CD4-positive, alpha-beta T cell treated with Interleukin-17A for 1 hour (primary cell): ENCODE measurements at regions not wholly inside any gene's neighbourhood (a gene's known extent, or its start where the extent isn't known, plus 50 kb on each side); places are given as distances from the start of the nearest gene placed in this dataset.
"Not testable (repeated sequence)": the region's sequence is repeated elsewhere in the genome, so short reads cannot be mapped to it uniquely, and the experiment has no call there.

ENCODE experiments used
- DNase-seq: peaks from one replicate; pipeline ENCODE4 v3.0.0-alpha.2; 2020

- no peak for DNase-seq
Measured at GRCh38 chr10:57102236-57102635, 741.2 kb upstream of the ZWINT start.

DNA sequence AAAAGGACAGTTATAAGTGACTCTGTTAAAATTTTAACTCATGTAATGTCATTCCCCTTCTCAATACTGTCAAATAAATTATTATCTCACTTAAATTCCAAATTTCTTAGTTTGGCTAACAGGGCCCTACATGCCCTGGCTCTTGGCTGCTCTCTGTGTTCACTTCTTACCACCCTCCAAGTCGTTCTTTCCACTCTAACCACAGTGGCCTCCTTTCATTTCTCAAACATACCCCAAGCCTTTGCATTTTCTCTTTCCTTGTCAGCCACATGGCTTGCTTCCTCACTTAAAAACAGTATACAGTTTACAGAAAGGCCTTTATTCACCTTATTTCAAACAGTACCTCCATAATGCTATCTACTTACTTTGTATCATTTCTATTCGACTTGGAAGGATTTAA lies 737.1 kb upstream of the ZWINT start:
- DNase-seq = no peak

GRCh38 chr10:57096044-57096443 lies 735.0 kb upstream of the ZWINT start:
- no peak for DNase-seq

GRCh38 chr10:57094965-57095364 lies 733.9 kb upstream of the ZWINT start:
- no peak for DNase-seq

DNA sequence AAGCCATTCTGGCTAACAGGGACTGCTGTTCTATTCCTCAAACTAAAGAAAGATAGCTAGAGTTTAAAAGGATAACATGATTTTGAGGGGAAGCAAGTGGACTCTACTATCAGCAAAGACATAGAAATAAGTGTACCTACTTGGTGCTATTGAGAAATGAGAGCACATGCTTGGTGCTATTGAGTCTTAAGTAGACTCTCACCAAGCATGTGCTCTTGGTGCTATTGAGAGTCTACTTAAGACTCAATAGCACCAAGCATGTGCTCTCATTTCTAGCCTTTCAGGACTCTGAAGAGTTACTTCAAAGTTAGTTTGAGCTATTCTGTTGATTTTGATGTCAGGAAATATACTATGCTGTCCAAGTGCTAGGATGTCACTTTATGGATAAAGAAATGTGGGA lies 733.0 kb upstream of the ZWINT start:
- no peak for DNase-seq

DNA sequence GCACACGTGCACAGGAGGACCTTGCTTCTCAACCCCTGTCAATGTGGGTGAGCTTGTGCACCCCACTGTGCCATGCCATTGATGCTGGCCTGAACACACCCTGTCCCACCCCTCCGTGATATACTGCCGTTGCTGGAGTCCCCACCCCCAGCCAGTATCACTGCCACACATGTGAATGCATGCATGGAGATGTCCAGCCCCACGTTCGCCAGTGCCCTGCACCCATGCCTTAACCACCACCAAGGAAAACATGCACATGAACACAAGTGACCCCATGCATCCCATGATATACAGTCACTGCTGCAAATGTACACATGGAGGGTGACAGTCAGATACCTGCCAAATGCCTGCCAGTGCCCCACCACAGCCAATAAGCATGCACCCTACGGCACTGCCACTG lies 692.5 kb upstream of the ZWINT start:
- DNase-seq = no peak

GRCh38 chr10:57049096-57049495 lies 688.0 kb upstream of the ZWINT start:
- DNase-seq = no peak

DNA sequence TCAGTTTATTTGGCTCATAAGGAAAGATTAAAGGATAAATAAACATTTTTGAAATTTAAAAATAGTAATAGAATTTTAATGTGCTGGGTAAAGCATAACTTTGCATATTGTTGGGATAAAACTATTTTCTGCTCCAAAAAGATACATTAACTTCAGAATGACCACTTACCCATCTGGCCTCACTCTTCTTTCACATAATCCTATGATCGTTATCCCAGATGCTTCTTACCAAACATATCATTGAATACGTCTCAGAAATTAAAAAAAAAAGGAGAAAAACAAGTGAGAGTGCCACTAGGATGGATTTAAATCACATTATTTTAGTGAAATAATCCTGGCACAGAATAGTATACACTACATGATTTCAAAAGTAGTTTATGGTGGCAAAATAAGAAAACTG lies 677.5 kb upstream of the ZWINT start:
- no peak for DNase-seq

DNA sequence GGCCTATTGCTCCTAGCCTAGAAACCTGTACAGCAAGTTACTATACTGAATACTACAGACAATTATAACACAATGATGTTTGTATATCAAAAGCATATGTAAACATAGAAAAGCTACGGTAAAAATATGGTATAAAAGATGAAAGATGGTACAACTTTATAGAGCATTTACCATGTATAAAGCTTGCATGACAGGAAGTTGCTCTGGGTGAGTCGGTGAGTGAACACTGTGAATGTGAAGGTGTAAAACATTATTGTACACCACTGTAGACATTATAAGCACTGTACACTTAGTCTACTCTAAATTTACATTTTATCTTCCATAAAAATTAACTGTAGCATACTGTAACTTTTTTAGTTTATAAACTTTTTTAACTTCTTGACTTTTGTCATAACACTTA lies 674.3 kb upstream of the ZWINT start:
- no peak for DNase-seq

DNA sequence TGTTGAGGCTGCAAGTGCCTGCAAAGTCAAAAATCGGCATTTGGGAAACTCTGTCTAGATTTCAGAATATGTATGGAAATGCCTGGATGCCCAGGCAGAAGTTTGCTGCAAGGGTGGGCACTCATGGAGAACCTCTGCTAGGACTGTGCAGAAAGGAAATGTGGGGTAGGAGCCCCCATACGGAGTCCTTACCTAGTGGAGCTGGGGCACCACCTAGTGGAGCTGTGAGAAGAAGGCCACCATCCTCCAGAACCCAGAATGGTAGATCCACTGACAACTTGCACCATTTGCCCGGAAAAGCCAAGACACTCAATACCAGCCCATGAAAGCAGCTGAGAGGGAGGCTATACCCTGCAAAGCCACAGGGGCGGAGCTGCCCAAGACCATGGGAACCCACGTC lies 671.2 kb upstream of the ZWINT start:
- DNase-seq = not testable (repeated sequence)

- DNase-seq = no peak
Measured at GRCh38 chr10:57031346-57031745, 670.3 kb upstream of the ZWINT start.

DNA sequence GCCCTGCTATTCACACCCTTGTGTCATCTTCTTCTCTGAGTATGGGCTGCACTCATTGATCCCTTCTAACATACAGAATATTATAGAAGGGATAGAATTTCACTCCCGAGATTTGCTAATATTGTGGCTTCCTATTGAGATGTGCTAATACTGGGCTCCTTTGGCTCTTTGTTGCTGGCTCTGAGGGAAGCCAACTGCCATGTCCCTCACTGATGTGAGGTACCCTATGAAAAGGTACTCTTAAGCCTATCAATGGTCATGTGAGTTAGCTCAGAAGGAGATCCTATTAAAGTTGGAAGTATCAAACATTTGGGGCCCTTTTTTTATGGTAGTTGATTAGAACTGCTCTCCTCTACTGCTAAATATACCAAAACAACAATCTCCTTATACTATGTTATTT lies 665.2 kb upstream of the ZWINT start:
- no peak for DNase-seq

DNA sequence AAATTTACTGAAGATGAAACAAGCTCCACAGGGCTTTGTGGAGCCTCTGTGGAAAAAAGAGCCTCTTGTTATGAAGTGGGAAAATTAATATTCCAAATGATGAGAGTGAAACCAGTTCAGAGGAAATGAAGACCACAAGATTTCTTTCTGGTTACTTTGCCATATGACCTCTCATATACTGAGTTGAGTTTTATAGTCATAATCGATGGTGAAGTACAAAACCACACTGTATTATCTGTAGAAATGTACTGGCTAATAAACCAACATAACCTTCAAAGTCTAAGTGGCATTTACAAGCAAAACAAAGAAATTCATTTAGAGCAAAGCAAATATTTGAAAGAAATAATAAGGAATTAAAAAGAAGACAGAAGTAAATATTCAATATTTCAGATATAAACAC lies 662.6 kb upstream of the ZWINT start:
- no peak for DNase-seq

DNA sequence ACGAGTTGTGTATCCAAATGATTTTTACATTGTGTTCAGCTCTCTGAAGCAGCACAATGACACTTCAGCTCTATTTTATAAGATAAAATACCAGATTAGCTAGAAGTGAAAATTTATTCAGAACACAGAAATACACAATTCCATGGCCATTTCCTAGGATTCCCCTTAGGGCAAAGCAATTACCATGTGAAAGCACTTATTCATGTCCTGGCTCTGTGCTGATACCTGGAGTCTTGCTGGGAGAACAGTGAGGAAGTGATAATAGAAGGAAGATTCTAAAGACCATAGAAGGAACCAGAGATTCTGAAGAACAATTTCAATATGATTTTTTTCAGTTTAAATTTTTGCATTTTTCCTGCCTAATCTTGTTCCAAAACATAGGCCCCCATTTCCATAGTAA lies 657.4 kb upstream of the ZWINT start:
- DNase-seq = no peak

DNA sequence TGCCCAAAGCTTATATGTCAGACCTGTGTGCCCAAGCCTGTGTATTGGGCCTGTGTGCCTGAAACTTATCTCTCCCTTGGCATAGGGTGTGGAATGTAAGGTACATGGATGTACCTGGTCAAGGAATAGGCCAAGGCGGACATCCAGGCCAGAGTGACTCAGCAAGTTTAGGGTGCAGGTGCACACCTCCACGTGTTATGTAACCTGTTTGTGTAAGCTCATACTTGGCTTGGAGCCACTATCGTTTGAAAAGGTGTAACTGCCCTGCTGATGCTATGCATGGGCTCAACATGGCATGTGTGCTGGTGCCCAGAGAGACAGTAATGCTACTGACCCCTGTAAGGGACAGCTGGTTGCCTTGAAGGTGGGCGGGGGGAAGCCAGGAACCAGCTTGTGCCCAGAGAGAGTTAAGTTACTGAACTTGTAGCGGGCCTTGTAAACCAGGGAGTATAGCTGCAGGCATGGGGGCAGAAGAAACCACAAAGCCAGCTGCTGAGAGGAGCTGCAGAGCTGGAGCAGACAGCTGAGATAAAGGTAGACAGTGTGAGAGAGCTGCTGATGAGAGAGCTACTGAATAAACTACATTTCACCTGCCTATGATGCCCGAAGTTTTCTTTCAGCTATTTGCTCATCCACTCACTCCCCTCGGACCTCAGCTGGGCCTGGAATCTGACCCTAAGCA lies 656.4 kb upstream of the ZWINT start:
- no peak for DNase-seq

DNA sequence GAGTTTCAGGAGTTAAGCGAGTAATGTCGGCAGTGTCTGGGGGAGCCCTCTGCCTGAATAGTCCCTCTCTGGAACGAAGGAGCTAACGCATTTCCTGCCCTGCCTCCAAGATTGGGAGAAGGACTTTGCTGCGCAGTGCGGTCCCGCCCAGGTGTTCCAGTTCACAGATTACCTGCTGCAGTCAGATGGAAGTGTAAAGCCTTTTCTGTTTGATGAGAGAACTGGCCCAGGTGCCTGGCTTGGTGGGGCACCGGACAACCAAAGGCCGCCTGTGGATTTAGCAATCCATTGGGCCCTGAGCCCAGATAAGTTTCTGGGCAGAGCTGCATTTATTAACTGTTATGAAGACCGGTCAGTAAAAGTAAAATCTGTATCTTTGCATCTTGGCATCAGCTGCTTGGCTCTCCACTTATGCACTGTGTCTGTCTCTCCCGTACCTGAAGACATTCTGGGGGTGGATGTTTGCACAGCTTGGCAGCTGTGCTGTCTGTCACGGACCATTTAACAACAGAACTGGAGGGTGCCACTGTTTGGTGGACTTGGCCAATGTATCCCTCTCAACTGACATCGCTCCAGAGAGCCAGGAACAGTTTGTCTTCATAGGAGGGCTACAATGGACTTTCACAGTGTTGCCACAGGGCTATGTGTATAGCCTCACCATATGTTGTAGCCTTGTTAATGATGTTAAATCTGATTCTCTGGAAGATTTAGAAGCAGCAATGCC lies 654.7 kb upstream of the ZWINT start:
- DNase-seq = no peak

GRCh38 chr10:57015187-57015586 lies 654.1 kb upstream of the ZWINT start:
- no peak for DNase-seq

- no peak for DNase-seq
Measured at GRCh38 chr10:57014758-57015157, 653.7 kb upstream of the ZWINT start.

GRCh38 chr10:57008189-57008588 lies 647.1 kb upstream of the ZWINT start:
- DNase-seq = no peak

DNA sequence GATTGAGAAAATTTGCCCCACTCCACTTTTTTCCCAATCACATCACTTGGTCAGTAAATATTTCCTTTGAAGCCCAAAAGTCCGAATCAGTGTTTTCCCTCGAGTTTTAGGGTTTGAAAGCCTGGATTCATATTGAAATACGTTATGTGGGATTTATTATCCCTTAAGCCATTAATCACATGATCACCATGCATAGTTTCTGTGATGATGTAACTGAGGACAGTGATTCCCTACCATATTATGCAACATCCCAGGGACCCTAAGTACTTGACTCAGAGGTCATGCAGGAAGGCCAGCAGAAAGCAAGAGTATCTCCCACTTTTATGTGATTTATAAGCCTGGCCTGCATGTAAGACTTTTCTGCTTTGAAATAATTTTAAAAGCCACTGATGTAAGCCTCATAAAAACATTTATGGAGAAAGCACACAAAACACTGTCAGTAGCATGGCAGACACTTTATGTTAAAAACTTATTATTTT lies 630.6 kb upstream of the ZWINT start:
- no peak for DNase-seq

- no peak for DNase-seq
Measured at GRCh38 chr10:56975513-56975912, 614.5 kb upstream of the ZWINT start.

DNA sequence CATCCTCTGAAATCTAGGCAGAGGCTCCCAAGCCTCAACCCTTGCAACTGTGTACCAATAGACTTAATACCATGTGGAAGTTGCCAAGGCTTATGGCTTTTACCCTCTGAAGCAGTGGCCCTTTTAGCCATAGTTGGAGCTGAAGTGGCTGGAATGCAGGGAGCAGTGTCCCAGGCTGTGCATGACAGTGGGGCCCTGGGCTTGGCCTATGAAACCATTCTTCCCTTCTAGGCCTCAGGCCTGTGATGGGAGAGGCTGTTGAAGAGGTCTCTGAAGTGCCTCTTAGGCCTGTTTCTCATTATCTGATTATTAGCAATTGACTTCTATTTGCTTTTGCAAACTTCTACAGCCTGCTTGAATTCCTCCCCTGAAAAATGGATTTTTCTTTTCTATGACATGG lies 612.7 kb upstream of the ZWINT start:
- DNase-seq = no peak

- no peak for DNase-seq
Measured at GRCh38 chr10:56943221-56943755, 582.2 kb upstream of the ZWINT start.

GRCh38 chr10:56934515-56934914 lies 573.5 kb upstream of the ZWINT start:
- DNase-seq = no peak

GRCh38 chr10:56928714-56929113 lies 567.7 kb upstream of the ZWINT start:
- DNase-seq = no peak
